A673 (cell line): ENCODE measurements at regions not wholly inside any gene's neighbourhood (a gene's known extent, or its start where the extent isn't known, plus 50 kb on each side); places are given as distances from the start of the nearest gene placed in this dataset.

Source experiments
- CTCF ChIP-seq: fragments of 300-800, 200-600 bp; sonication (generic); conservative IDR thresholded peaks from 2 replicates; pipeline ENCODE4 v1.5.1; 2017; ENCODE audit warnings: low read depth, mild to moderate bottlenecking, antibody characterized with exemption, low read length, moderate library complexity, mixed read lengths
- EZH2 ChIP-seq: fragments of 200-600 bp; sonication (generic); IDR thresholded peaks from 2 replicates; pipeline ENCODE4 v1.6.1; 2017; ENCODE audit warnings: borderline replicate concordance, low read depth, mild to moderate bottlenecking, mixed read lengths, antibody characterized with exemption, low read length; ENCODE audit not compliant: poor library complexity, severe bottlenecking

DNA sequence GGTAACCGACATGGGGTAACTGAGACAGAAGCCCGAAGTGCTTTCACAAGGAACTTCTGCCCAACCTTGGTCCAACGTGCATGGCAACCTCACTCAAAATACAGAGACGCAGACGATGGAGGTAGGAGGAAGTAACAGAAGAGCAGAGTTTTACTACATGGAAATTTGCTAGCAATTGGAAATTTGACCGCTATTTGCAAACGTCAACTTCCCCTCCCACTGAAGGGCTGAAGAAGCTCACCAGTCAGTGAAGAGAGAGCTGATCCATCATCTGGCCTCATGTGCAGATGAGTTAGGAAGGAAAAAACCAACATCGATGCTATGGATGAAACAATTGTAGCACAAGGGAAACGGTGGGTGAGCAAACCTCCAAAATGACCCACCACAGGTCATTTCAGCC lies 196.7 kb downstream of the RGS3 start:
- no peak for TF ChIP-seq EZH2
- no peak for TF ChIP-seq CTCF
